C4-2B (cell line): ENCODE measurements at regions not wholly inside any gene's neighbourhood (a gene's known extent, or its start where the extent isn't known, plus 50 kb on each side); places are given as distances from the start of the nearest gene placed in this dataset.

Experiments used
- ZFX ChIP-seq: fragments of 450-650 bp; IDR thresholded peaks from 2 replicates; pipeline ENCODE4 v1.6.1; 2017
- TF ChIP-seq, protein P1 (sequence below): fragments of 450-650 bp; conservative IDR thresholded peaks from 2 replicates; pipeline ENCODE4 v1.5.1; 2017; ENCODE audit warnings: mild to moderate bottlenecking

DNA sequence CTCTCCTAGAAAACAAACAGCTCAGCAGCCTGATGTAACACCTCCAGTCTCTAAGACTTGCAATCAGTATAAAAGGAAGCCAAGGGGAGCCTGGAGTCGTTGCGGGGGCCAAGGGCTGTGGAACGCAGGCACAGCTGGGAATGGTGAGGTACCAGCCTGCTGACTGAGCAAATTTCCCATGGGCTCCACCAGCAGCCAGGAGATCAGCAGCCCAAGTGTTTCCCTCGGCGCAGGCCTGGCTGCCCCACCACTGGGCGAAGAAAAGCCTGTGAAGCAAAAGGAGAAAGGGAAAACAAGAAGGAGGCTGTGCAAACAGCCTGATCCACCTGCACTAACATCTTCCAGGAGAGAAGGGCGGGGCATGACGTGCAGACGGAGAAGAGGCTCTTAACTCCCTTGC is 155.3 kb downstream of the SHQ1 start:
- TF ChIP-seq, protein P1, sequence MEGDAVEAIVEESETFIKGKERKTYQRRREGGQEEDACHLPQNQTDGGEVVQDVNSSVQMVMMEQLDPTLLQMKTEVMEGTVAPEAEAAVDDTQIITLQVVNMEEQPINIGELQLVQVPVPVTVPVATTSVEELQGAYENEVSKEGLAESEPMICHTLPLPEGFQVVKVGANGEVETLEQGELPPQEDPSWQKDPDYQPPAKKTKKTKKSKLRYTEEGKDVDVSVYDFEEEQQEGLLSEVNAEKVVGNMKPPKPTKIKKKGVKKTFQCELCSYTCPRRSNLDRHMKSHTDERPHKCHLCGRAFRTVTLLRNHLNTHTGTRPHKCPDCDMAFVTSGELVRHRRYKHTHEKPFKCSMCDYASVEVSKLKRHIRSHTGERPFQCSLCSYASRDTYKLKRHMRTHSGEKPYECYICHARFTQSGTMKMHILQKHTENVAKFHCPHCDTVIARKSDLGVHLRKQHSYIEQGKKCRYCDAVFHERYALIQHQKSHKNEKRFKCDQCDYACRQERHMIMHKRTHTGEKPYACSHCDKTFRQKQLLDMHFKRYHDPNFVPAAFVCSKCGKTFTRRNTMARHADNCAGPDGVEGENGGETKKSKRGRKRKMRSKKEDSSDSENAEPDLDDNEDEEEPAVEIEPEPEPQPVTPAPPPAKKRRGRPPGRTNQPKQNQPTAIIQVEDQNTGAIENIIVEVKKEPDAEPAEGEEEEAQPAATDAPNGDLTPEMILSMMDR = no peak
- TF ChIP-seq ZFX = no peak
